H1 (cell line): ENCODE measurements at regions not wholly inside any gene's neighbourhood (a gene's known extent, or its start where the extent isn't known, plus 50 kb on each side); places are given as distances from the start of the nearest gene placed in this dataset.
A peak's percentile ranks its signal among the peaks of the same experiment; 100 is the strongest.

Experiments used
- CTCF ChIA-PET: fragments of 300-600 bp; sonication (Branson Sonifier 250); formaldehyde crosslinking; loops from one replicate; lab custom pipeline; 2021; ENCODE audit not compliant: partially characterized antibody; lab: Charles Lee
- POLR2A ChIA-PET: fragments of 300-600 bp; sonication (Branson Sonifier 250); formaldehyde crosslinking; loops from one replicate; lab custom pipeline; 2021; ENCODE audit warnings: inconsistent platforms; ENCODE audit not compliant: partially characterized antibody; lab: Charles Lee
- DNase-seq, 2 experiments: peaks; one replicate each; pipeline versions ENCODE4 v3.0.0 to v3.0.0-alpha.2; 2010 to 2022; ENCODE audit warnings: low spot score in 2 of 2, low read depth in 1 of 2, mixed read lengths in 1 of 2
- FAIRE-seq: peaks from 2 replicates; lab custom pipeline; 2011; peaks lifted over from hg19 to GRCh38; lab: Jason Lieb, UNC
- H2AFZ ChIP-seq: 2 replicates; pipeline ENCODE4 v1.8.1; 2012; ENCODE audit warnings: low read length, inconsistent platforms
- H2AK5ac ChIP-seq: 2 replicates; pipeline ENCODE4 v1.6.1; 2013; ENCODE audit warnings: low read depth, low read length
- H2BK120ac ChIP-seq: replicated peaks from 2 replicates; pipeline ENCODE3; 2013; ENCODE audit warnings: low read depth, low read length, inconsistent platforms
- H2BK12ac ChIP-seq: 2 replicates; pipeline ENCODE4 v1.6.1; 2013; ENCODE audit warnings: low read depth, low read length
- H2BK15ac ChIP-seq: 2 replicates; pipeline ENCODE4 v1.6.1; 2013; ENCODE audit warnings: low read length
- H2BK20ac ChIP-seq: 2 replicates; pipeline ENCODE4 v1.6.1; 2013; ENCODE audit warnings: low read length
- H2BK5ac ChIP-seq: 2 replicates; pipeline ENCODE4 v1.6.1; 2013; ENCODE audit warnings: low read depth, low read length
- H3K14ac ChIP-seq: 2 replicates; pipeline ENCODE4 v1.6.1; 2013; ENCODE audit warnings: inconsistent platforms; ENCODE audit not compliant: insufficient read length
- H3K18ac ChIP-seq: 2 replicates; pipeline ENCODE4 v1.6.1; 2013; ENCODE audit warnings: low read length; ENCODE audit errors: extremely low read depth
- H3K23ac ChIP-seq: 2 replicates; pipeline ENCODE4 v1.6.1; 2013; ENCODE audit warnings: inconsistent platforms; ENCODE audit not compliant: insufficient read length
- H3K23me2 ChIP-seq: 2 replicates; pipeline ENCODE4 v1.6.1; 2013; ENCODE audit warnings: low read depth, low read length
- H3K27ac ChIP-seq: 2 replicates; pipeline ENCODE4 v1.6.1; 2011; ENCODE audit warnings: low read depth, low read length, inconsistent platforms
- H3K27me3 ChIP-seq, 4 experiments: replicated peaks in 1 of 4; 1 replicate in 1 of 4; 2 replicates in 3 of 4; pipeline versions ENCODE4 v1.6.1 to v1.8.1; 2011 to 2013; ENCODE audit warnings: low read length in 3 of 4, mild to moderate bottlenecking in 3 of 4, inconsistent platforms in 2 of 4, mixed read lengths in 2 of 4, moderate library complexity in 1 of 4; ENCODE audit not compliant: control insufficient read depth in 3 of 4, insufficient read depth in 3 of 4; ENCODE audit errors: extremely low read depth in 1 of 4
- H3K36me3 ChIP-seq, 4 experiments: 2 replicates each; pipeline versions ENCODE4 v1.6.1 to v1.8.1; 2011 to 2013; ENCODE audit warnings: mild to moderate bottlenecking in 4 of 4, low read length in 3 of 4, moderate library complexity in 2 of 4, control low read depth in 1 of 4, inconsistent platforms in 1 of 4; ENCODE audit not compliant: insufficient read depth in 4 of 4, control insufficient read depth in 2 of 4
- H3K4ac ChIP-seq: replicated peaks from 2 replicates; pipeline ENCODE3; 2013; ENCODE audit warnings: low read length, low read depth, mixed read lengths, inconsistent platforms; ENCODE audit not compliant: insufficient read length
- H3K4me1 ChIP-seq, 4 experiments: replicated peaks in 1 of 4; 1 replicate in 1 of 4; 2 replicates in 3 of 4; pipeline versions ENCODE4 v1.6.1 to v1.8.1; 2011 to 2013; ENCODE audit warnings: low read length in 3 of 4, inconsistent platforms in 2 of 4, mixed read lengths in 1 of 4; ENCODE audit not compliant: insufficient read depth in 4 of 4, control insufficient read depth in 3 of 4
- H3K4me2 ChIP-seq, 2 experiments: 2 replicates each; pipeline versions ENCODE4 v1.6.1 to v1.8.1; 2011 to 2013; ENCODE audit warnings: low read depth in 2 of 2, low read length in 2 of 2, control low read depth in 1 of 2, inconsistent platforms in 1 of 2, mild to moderate bottlenecking in 1 of 2; ENCODE audit not compliant: insufficient read depth in 1 of 2
- H3K4me3 ChIP-seq, 4 experiments: fragments of 200-600, 300-600 bp in 1 of 4; sonication (generic), shearing (Covaris generic), sonication (Bioruptor Twin) in 1 of 4; 2 replicates each; pipeline versions ENCODE4 v1.5.1 to v1.8.1; 2011 to 2016; ENCODE audit warnings: low read length in 4 of 4, low read depth in 3 of 4, control low read depth in 2 of 4, inconsistent platforms in 2 of 4, mild to moderate bottlenecking in 2 of 4, mixed read lengths in 1 of 4, moderate library complexity in 1 of 4; ENCODE audit not compliant: insufficient read depth in 2 of 4; ENCODE audit errors: extremely low read depth in 1 of 4
- H3K56ac ChIP-seq: replicated peaks from 2 replicates; pipeline ENCODE3; 2013; ENCODE audit warnings: low read depth, mild to moderate bottlenecking, mixed read lengths, low read length, inconsistent platforms; ENCODE audit not compliant: insufficient read length
- H3K79me1 ChIP-seq: 2 replicates; pipeline ENCODE4 v1.6.1; 2013; ENCODE audit warnings: low read depth, low read length, control low read depth
- H3K79me2 ChIP-seq, 2 experiments: 2 replicates each; pipeline versions ENCODE4 v1.6.1 to v1.8.1; 2012 to 2013; ENCODE audit warnings: low read length in 2 of 2, mild to moderate bottlenecking in 2 of 2, inconsistent platforms in 1 of 2; ENCODE audit not compliant: insufficient read depth in 2 of 2, control insufficient read depth in 1 of 2
- H3K9ac ChIP-seq, 4 experiments: replicated peaks in 1 of 4; 1 replicate in 1 of 4; 2 replicates in 3 of 4; pipeline versions ENCODE4 v1.6.1 to v1.8.1; 2011 to 2013; ENCODE audit warnings: low read depth in 3 of 4, low read length in 3 of 4, control low read depth in 2 of 4, mild to moderate bottlenecking in 2 of 4, moderate library complexity in 2 of 4, inconsistent platforms in 1 of 4; ENCODE audit errors: extremely low read depth in 1 of 4
- H3K9me3 ChIP-seq, 2 experiments: 2 replicates each; pipeline versions ENCODE4 v1.6.1 to v1.8.1; 2012 to 2013; ENCODE audit warnings: mild to moderate bottlenecking in 2 of 2, moderate library complexity in 2 of 2, control low read depth in 1 of 2, inconsistent platforms in 1 of 2, low read depth in 1 of 2, low read length in 1 of 2, mixed read lengths in 1 of 2; ENCODE audit not compliant: insufficient read depth in 2 of 2
- H4K20me1 ChIP-seq, 2 experiments: replicated peaks in 1 of 2; 2 replicates each; pipeline versions ENCODE3 to v1.8.1; 2011 to 2013; ENCODE audit warnings: inconsistent platforms in 2 of 2, low read length in 2 of 2, mild to moderate bottlenecking in 1 of 2; ENCODE audit not compliant: insufficient read depth in 2 of 2, control insufficient read depth in 1 of 2
- H4K5ac ChIP-seq: 2 replicates; pipeline ENCODE4 v1.6.1; 2013; ENCODE audit warnings: low read length, low read depth, mixed read lengths, inconsistent platforms; ENCODE audit not compliant: insufficient read length
- H4K8ac ChIP-seq: 2 replicates; pipeline ENCODE4 v1.8.0; 2013; ENCODE audit warnings: mild to moderate bottlenecking, moderate library complexity, low read length, inconsistent platforms; ENCODE audit not compliant: insufficient read depth; ENCODE audit errors: extremely low read depth
- H4K91ac ChIP-seq: replicated peaks from 2 replicates; pipeline ENCODE3; 2013; ENCODE audit warnings: low read length, mixed read lengths, inconsistent platforms; ENCODE audit not compliant: insufficient read length
- NANOG ChIP-seq: IDR thresholded peaks from 2 replicates; pipeline ENCODE4 v1.6.1; 2011; ENCODE audit warnings: low read length, low read depth, mild to moderate bottlenecking, inconsistent platforms; ENCODE audit not compliant: insufficient read depth, poor library complexity, severe bottlenecking
- TBP ChIP-seq: IDR thresholded peaks from 2 replicates; pipeline ENCODE4 v1.6.1; 2011; ENCODE audit warnings: low read depth, low read length, improper control_type of control experiment
- WGBS, 2 experiments: shearing (Covaris generic) in 1 of 2; methylation state at CpG; one replicate each; pipeline versions ENCODE4 v1.1.6 to v1.1.7; 2013 to 2015; ENCODE audit warnings: low lambda C conversion rate in 2 of 2, mixed read lengths in 2 of 2, inconsistent platforms in 1 of 2, low coverage in 1 of 2, missing lambda C conversion rate in 1 of 2; ENCODE audit not compliant: insufficient replicate concordance in 2 of 2, insufficient coverage in 1 of 2, insufficient read length in 1 of 2; ENCODE audit errors: extremely low coverage in 1 of 2, missing lambda C conversion rate in 1 of 2; 5-methylcytosine and 5-hydroxymethylcytosine counted together

DNA sequence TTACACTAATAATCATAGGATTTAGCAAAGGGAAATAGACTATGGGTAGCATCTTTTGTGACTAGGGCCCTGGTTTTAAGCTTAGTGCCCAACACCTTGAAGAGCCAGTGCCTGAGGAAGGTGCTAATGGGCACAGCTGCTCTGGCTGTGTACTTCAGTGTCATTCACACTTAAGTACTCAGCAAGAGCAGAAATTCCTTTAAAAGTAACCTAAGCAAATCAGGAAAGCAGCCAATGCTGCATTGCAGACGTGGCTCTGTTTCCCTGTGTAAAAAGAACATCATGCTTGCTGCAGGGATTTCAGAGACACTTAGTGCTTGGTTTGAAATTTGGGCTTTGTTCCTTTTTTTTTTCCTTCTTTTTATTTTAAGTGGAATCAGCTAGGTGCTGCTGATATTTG is 505.4 kb downstream of the SUCLG1 start:
- DNase-seq (no peak), FAIRE-seq (no peak)
- no peak overlapping the region for H3K14ac ChIP-seq
- H4K91ac ChIP-seq, result no peak overlapping the region
- H2BK12ac ChIP-seq, result no peak overlapping the region
- H3K27ac ChIP-seq, result no peak overlapping the region
- WGBS, 2 experiments, result 67% methylated on average over 1 of the region's 1 CpG; no CpG with 5 or more reads in 1 of the 2 experiments
- no peak overlapping the region for H2AFZ ChIP-seq
- no peaks in the 10 kb centered on the region for H4K20me1 ChIP-seq
- H3K4me1 ChIP-seq, result no peaks in the 10 kb centered on the region
- ChIA-PET POLR2A (interaction anchor here (0.6 kb wide), 1 partner anchor 179 kb away, joined by 3 read pairs; no protein-coding TSS in a partner anchor), CTCF (interaction anchor here (2.0 kb wide), 1 partner anchor 69 kb away, joined by 8 read pairs; no protein-coding TSS in a partner anchor)
- no peaks in the 10 kb centered on the region for H3K79me1 ChIP-seq
- H4K5ac ChIP-seq, result no peak overlapping the region
- H3K4me3 ChIP-seq, result no peak overlapping the region
- no peaks in the 10 kb centered on the region for H3K27me3 ChIP-seq
- H3K36me3 ChIP-seq, result no peaks in the 10 kb centered on the region
- H2BK120ac ChIP-seq, result no peak overlapping the region
- no peak overlapping the region for H3K4ac ChIP-seq
- H4K8ac ChIP-seq, result no peak overlapping the region
- no peak overlapping the region for H3K23ac ChIP-seq
- H3K9me3 ChIP-seq, result no peaks in the 10 kb centered on the region
- no peaks in the 10 kb centered on the region for H3K79me2 ChIP-seq
- H3K23me2 ChIP-seq, result no peaks in the 10 kb centered on the region
- H2AK5ac ChIP-seq, result no peak overlapping the region
- H3K4me2 ChIP-seq, result no peak overlapping the region
- TF ChIP-seq NANOG, result peak; percentile 36
- no peak for TF ChIP-seq TBP
- H2BK5ac ChIP-seq, result no peak overlapping the region
- no peak overlapping the region for H3K18ac ChIP-seq
- H2BK20ac ChIP-seq, result no peak overlapping the region
- H3K56ac ChIP-seq, result no peak overlapping the region
- no peak overlapping the region for H2BK15ac ChIP-seq
- H3K9ac ChIP-seq, result no peak overlapping the region
